NCI-H446 (cell line): ENCODE measurements at regions not wholly inside any gene's neighbourhood (a gene's known extent, or its start where the extent isn't known, plus 50 kb on each side); places are given as distances from the start of the nearest gene placed in this dataset.
A peak's percentile ranks its signal among the peaks of the same experiment; 100 is the strongest.
"Not testable (repeated sequence)": the region's sequence is repeated elsewhere in the genome, so short reads cannot be mapped to it uniquely, and the experiment has no call there.

Experiments
- DNase-seq, 2 experiments: peaks; one replicate each; lab custom pipeline; 2025; lab: John Stamatoyannopoulos, UW

DNA sequence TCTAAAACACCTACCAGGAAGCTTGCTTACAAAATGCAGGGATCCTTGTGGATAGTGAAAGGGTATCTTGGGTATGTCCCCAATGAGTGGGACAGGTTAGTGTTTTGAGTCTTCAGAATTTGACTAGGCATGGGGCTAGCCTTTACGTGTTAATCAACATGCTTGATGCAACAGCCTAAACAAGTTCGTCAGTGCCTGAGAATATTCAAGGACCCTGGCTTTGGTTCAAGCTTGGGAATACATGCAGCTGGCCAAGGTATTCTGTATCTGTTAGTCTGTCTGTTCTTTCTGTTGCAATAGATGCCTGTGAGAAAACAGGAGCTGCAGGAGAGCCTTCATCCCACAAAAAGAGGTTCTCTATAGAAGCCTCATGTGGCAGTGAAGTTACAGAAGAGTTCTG is 149.5 kb downstream of the CCNG2 start:
- DNase-seq = no peak

DNA sequence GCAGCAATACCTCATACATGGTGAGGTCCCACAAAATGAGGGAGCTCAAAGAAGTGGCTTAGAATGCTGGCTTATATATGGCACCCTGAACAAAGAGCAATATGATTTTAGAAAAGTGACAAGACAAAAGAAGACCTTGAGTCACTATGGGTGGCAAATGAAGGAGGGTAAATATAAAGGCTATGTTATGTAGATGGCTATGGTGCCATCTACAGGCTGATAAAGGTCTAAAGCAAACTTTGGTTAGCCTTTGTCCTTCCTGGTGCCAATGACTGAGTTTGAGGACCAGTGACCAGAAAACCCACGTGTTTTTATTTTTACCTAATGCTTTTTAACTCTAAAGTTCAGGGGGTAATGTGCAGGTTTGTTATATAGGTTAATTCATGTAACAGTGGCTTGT is 151.8 kb downstream of the CCNG2 start:
- DNase-seq = peak in 1 of 2 experiments; percentile 25

DNA sequence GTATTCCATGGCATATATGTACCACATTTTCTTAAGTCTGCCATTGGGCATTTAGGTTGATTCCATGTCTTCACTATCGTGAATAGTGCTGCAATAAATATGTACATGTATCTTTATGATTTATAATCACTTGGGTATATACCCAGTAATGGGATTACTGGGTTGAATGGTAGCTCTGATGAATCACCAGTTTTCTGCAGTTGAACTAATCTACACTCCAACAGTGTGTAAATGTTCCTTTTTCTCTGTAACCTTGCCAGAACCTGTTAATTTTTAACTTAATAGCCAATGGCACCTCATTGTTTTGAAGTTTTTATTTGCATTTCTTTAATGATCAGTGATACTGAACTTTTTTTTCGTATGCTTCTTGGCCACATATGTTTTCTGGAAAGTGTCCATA is 152.5 kb downstream of the CCNG2 start:
- DNase-seq = no peak

DNA sequence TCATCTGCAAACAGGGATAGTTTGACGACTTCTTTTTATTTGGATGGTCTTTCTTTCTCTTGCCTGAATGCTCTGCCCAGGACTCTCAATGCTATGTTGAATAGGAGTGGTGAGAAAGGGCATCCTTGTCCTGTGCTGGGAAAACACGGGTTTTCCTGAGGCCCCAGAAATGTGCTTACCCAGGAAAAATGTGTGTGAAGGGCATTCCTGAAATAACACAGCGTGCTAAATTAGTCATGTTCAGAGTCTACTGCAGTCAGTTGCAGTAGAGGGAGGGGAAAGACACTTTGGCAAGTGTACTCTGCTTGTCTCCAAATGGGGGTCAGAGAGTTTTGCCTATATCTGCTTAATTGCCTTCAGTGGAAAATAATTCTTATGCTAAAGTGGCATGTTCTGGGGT is 153.9 kb downstream of the CCNG2 start:
- DNase-seq = no peak

DNA sequence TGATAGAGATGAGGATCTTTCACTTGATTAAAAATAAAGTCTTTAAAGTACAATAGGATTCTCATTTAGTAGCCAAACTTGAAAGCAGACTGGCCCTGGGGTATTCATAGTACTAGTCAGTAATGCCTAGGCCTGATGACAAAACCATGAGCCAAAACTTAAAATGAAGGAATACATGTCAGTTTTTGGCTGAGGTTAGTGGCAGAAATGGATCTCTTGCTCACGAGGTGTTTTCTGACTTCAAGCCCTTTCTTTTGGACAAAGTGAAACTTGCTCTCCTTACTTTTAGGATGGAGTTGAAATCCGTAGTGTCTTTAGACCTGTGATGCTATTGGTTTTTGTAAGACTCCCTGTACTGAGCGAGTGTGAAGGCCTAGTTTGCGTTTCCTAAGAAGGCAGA is 157.7 kb downstream of the CCNG2 start:
- no peak for DNase-seq

DNA sequence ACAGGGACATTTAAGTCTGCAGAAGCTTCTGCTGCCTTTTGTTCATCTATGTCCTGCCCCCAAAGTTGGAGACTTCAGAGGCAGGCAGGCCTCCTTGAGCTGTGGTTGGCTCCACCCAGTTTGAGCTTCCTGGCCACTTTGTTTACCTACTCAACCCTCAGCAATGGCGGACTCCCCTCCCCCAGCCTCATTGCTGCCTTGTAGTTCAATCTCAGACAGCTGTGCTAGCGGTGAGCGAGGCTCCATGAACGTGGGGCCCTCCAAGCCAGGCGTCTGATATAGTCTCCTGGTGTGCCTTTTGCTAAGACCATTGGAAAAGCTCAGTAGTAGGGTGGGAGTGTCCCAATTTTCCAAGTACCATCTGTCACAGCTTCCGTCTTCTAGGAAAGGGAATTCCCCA is 170.1 kb downstream of the CCNG2 start:
- no peak for DNase-seq

DNA sequence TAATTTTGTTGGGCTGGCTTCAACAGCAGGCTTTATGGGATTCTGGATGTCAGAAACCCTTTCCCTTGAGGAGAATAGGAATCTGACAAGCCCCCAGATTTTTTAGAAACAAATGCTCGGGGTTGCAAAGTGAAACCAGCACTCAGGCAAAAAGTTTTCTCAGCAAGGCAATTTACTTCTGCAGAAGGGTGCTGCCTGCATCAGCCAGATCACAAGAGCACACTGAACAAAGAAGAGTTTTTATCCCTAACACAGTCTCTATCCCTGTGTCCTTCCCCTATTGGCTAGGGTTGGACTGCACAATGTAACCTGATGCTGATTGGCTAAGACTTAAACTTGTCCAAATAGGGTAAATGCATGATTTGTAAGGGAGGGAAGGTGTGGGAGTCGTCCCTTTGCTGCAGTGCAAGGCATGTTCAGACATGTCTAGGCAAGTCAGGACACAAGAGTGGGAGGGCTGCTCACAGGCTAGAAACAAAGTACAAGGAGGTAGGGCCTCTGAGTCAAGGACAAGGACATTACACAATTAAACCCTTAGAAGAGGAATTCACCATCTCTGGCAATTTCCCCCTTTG is 175.8 kb downstream of the CCNG2 start:
- no peak for DNase-seq

DNA sequence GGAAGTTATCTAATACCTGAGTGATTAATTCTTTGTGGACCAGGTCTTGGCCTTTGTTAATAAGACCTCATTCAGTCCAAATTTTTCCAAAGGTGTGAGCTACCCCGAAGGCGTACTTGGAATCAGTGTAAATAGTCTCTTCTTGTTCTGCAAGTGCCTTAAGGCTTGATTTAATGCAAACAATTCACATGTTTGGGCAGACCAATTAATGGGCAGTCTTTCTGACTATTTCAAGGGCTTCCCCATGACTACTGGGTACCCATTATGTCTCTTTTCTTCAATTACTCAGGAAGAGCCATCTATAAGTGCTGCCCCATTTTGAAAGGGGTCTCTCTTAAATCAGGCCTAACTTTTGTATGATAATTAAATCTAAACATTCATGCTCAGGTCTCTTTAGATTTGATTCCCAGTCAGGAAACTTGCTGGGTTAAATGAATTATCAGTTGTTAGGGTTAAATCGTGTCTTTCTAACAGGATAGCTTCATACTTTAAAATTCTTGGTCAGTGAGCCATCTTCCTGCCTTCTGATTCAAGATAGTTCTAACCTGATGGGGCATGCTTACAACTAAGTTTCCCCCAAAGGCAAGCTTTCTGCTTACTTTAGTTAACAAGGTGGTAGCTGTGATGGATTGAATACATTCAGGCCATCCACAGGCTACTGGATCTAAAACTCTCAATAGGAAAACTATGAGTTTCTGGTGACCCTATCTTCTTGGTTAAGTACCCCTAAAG is 179.6 kb downstream of the CCNG2 start:
- no peak for DNase-seq

DNA sequence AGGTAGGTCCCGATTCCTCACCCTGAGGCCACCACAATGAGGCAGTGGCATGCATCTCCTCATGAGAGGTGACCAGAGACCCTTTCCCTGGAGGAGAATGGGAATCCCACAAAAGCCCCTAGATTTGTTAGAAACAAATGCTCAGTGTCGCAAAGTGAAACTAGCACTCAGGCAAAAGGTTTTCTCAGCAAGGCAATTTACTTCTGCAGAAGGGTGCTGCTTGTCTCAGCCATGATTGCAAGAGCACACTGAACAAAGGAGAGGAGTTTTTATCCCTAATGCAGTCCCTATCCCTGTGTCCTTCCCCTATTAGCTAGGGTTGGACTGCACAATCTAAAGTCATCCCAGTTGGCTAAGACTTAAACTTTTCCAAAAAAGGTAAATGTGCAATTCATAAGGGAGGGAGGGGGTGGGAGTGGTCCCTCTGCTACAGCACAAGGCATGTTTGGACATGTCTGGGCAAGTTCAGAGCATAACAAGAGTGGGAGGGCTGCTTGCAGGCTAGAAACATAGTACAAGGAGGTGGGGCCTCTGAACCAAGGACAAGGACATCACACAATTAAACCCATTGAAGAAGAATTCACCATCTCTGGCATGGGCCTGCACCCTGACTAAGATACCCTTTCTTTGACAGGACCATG is 185.3 kb downstream of the CCNG2 start:
- no peak for DNase-seq

DNA sequence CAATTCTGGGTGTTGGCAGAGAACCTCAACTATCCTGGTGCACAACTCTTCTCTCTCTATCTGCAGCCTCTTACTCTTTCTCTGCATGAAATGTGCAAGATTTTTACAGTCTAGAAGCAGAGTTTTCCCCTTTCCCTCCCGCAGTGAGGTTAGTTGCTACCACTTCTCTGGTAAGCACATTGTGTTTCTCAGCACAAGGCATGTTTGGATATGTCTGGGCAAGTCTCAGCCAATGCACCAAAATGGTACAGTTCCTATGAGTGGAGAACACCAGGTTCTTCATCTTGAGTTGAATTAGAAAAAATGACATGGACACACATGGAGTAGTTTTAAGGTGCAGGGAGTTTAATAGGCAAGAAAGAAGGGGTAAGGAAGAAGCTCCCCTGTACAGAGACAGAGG is 187.0 kb downstream of the CCNG2 start:
- no peak for DNase-seq

DNA sequence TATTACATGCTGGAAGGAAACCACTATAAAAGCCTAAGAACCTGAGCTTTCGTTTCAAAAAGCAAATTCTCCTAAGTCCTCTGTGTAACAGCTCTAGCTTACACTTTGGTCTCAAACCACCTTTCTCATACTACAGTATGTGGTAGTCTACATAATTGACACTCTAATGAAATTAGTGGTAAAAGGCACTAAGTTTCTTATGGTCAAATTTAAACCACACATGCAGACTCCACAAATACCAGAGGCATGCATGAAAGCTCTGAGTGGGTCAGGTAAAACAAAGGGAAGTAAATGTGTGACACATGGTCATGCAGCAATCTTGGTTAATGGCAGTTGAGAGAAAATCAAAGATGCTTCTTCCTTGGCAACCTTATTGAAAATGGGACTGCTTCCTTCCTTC is 187.8 kb downstream of the CCNG2 start:
- no peak for DNase-seq

DNA sequence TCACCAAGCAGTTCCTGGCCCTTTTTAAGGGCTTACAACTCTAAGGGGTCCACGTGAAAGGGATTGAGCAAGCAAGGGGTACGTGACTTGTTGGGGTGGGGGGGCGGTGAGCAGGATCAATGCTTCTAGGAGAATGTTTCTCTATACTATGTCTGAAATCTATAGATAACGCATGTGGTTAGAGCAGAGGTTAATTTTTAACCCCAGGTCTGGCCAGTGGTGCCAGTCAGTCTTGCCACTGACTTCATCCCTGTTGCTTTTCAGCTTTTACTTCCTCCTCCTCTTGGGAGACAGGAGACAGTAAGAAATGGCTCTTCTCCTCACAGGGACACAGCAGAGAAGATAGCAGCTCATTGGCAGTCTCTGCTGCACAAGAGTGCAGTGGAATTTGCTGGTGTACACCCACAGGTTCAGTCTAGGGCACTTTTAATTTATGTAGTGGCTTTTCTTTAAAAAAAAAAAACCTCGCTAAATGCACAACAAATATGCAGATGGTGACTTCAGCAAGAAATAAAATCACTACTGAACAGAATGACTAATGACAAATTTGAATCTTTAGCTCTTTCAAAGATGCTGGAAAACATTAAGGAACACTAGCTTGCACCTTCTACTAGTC is 190.5 kb downstream of the CCNG2 start:
- DNase-seq = no peak

DNA sequence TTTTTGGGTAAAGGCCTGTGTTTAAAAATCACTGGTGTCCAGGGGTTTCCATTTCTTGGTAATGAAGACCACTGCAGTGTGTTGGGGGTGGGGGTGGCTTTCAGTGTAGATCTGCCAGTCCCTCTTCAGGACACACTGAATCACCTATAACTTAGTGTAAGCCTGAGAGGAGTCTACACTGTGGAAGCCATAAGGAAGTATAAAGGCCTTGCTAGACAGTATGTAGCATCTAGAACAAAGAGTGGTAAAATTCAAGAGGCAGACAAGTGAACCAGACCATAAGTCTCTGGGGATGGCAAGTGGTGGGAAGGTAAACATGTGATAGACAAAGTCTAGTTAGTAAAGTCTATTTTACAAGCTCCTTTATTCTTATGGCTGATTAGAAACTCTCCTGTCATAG is 191.8 kb downstream of the CCNG2 start:
- no peak for DNase-seq

DNA sequence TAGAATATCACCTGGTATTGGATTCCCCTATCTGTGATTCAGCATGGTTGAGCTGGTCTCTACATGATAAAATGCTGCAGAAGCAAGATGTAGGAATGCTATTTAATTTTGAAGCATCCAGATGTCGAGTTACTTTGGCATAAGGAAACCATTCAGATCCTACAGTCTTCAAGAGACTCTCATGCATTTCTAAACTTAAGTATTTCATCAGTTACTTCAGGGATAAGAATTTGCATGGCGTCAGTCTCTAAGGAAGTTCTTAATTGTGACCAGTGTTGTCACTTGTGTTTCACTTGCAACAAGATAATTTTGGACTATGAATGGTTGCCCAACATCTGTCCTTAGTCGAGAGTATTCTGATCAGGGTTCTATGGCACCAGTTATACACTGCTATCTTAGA is 192.4 kb downstream of the CCNG2 start:
- no peak for DNase-seq

DNA sequence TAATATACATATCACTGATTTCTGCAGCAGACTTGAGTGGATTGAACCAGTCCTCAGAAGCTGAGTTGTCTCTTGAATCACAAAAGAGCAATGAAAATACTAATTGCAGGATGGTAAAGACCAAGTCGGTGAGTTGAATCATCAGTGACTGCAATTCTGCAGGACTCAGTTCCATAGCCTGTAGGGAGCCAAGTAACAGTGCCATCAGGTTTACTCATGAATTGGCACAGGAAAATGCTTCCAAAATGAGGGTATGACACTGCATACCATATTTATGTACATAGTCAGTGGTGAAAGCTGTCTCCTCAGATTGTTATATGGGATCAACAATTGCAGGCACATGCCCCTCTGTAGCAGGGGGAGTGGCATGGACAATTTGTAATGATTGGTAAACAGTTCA is 192.8 kb downstream of the CCNG2 start:
- DNase-seq = no peak

DNA sequence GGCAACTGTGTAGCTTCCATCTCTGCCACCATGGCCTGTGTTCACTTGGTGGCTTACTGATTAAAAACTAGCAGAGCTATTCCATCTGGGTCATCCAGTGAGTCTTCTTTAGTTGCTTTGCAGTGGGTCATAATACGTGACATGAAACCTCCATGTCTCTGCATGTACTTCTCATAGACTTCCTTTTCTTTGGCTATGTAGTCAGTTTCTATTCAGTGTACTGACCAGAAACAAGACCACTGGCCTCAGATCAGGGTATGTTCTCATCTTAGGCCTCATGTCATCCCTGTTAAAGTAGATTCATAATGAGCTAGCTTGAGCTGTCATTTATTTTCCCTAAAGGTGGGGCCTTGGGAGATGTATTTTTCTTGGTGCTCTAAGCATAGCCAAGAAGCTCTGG is 195.2 kb downstream of the CCNG2 start:
- no peak for DNase-seq

DNA sequence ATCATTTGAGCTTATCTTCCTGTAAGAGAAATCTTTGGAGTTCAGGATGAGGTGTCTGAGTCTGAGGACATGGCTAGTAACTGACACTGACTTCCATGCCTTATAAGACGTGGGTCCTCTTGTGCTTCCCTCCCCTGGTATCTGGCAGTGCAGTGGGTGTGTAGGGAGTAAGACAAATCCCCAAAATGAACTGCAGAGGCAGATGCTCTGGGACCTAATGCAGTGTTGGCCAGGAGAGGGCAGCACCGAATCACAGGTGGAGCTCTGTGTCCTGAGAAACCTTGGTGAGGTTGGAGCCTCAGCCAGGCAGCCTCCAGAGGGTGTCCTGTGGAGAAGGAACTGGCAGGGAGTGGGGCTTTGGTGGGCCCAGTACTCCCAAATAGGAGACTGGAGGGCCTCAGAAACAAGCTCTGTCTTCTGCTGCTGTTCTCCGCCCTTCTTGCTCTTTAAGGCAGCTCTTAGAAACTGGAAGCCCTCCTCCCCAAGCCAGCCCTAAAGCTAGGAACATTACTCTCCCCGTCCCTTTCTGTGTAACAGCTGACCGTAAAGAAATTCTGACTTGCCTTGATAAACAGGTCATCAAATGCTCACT is 196.8 kb downstream of the CCNG2 start:
- not testable (repeated sequence) for DNase-seq

DNA sequence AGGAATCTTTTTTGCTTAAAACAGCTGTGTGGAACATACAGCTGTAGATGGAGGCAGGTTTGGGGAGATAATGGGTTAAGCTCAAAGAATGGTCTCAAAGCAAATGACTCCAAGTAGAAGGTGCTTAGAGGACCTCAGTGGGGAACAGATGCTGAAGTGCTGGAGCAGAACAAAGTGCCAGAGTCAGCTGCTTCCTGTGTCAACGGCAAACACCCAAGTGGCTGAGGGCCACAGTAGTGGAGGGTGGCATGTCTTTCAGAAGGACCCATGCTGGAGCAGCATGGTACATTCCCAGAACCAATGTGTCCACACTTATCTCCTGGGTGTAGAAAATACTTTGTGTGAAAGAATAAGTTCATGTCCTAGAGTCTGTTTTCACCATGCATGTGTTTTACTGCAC is 197.5 kb downstream of the CCNG2 start:
- DNase-seq = no peak

DNA sequence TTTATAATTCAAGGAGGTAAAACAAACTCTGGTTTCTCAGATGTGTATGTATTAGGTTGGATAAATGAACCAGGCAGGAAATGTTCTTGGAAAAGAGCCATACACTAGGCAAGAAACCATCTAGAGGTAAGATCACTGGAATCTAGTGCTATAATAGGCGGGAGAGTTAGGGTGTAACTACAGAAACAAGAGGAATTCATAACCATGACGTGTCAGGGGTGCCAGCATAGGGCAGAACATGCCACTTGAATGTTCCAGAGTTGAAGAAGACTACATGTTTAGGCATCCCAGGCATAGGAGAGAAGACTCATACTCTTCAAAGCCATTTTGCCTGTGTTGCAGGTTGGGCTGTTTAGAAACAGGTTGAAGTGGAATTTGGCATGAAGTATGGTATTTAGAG is 198.7 kb downstream of the CCNG2 start:
- DNase-seq = no peak

DNA sequence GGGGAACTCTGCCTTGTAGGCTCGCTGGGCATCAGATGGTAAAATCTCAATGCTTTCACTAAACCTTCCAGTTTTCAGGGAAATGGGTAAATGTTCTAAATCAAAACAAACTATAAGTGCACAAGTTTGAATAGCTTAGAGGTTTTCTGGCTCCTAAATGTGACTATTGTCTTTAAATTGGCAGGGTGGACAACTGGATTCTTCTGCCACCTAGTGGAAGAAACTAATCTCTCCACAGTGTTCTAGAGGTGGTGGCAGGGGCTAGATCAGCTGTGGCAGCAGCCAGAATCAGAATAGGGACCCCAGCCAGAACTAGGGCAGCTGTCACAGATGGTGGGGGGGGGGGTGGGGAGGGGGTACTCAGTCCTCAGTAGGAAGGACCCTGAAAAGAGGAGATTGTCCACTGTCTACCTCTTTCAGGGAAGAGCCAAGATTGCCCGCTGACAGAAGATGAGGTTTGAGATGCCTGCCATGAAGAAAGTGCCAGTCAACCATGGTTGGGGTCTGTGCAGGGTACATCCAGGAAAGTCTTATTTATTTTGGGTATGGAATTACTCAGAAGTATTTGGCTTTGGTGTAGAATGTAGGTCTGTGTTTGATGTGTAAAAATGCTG is 201.4 kb downstream of the CCNG2 start:
- DNase-seq = peak in 1 of 2 experiments; percentile 34

DNA sequence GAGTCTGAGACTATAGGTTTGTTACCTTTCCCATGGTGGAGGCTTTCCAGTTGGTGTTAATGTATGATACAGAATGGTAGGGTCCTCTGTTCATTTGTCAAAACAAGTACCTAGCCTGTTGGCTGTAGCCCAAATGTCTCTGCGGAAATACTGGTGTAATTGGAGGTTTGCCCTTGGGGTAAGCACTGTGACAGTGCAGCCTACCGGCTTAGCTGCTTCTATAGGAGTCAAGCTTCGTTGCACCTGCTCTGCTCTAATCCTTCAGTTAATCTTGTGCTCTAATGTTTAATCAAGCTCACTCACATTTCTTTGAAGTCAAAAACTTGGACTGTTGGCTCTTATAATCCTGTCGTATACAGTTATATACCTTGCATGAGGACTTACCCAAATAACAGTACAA is 203.4 kb downstream of the CCNG2 start:
- no peak for DNase-seq

DNA sequence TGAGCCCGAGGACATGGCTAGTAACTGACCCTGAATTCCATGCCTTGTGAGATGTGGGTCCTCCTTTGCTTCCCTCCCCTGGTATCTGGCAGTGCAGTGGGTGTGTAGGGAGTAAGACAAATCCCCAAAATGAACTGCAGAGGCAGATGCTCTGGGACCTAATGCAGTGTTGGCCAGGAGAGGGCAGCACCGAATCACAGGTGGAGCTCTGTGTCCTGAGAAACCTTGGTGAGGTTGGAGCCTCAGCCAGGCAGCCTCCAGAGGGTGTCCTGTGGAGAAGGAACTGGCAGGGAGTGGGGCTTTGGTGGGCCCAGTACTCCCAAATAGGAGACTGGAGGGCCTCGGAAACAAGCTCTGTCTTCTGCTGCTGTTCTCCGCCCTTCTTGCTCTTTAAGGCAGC is 209.9 kb downstream of the CCNG2 start:
- DNase-seq = not testable (repeated sequence)
